ENCODE measurements at regions not wholly inside any gene's neighbourhood (a gene's known extent, or its start where the extent isn't known, plus 50 kb on each side); places are given as distances from the start of the nearest gene placed in this dataset.

- TF ChIP-seq, protein P1, sequence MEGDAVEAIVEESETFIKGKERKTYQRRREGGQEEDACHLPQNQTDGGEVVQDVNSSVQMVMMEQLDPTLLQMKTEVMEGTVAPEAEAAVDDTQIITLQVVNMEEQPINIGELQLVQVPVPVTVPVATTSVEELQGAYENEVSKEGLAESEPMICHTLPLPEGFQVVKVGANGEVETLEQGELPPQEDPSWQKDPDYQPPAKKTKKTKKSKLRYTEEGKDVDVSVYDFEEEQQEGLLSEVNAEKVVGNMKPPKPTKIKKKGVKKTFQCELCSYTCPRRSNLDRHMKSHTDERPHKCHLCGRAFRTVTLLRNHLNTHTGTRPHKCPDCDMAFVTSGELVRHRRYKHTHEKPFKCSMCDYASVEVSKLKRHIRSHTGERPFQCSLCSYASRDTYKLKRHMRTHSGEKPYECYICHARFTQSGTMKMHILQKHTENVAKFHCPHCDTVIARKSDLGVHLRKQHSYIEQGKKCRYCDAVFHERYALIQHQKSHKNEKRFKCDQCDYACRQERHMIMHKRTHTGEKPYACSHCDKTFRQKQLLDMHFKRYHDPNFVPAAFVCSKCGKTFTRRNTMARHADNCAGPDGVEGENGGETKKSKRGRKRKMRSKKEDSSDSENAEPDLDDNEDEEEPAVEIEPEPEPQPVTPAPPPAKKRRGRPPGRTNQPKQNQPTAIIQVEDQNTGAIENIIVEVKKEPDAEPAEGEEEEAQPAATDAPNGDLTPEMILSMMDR (IDR thresholded peaks at IDR 0.05; ENCODE audit: low read length) = no peak
- TF ChIP-seq EZH2 (optimal IDR thresholded peaks at IDR 0.05; ENCODE audit: low read depth, low read length) = no peak
- TF ChIP-seq EZH2phosphoT487 (IDR thresholded peaks at IDR 0.05; ENCODE audit: low read length) = no peak
These were observed 81.5 kb upstream of the KCNAB1 start for GRCh38 chr3:156038869-156039268.
